ENCODE measurements at regions not wholly inside any gene's neighbourhood (a gene's known extent, or its start where the extent isn't known, plus 50 kb on each side); places are given as distances from the start of the nearest gene placed in this dataset.
"Not testable (repeated sequence)": the region's sequence is repeated elsewhere in the genome, so short reads cannot be mapped to it uniquely, and the experiment has no call there.

DNA sequence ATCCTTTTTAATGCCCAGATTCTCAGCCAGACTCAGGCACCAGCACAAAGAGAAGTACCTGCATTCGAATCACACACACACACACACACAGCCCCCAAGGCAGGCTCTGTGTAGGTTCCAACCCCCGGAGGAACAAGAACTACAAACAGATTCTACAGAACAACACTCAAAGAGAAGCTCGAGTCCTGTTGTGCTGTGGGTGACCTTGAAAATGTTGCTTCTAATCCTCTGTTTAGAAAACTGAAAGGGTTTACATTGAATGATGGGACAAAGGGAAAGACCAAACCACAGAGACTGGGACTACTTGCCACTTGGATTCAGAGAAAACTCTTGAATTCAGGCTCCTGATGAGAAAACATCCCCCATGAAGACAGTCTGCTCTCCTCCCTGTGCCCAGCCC lies 568.8 kb upstream of the C16orf82 start:
- DNase-seq (ENCODE audit: low read depth, low spot score): no peak

DNA sequence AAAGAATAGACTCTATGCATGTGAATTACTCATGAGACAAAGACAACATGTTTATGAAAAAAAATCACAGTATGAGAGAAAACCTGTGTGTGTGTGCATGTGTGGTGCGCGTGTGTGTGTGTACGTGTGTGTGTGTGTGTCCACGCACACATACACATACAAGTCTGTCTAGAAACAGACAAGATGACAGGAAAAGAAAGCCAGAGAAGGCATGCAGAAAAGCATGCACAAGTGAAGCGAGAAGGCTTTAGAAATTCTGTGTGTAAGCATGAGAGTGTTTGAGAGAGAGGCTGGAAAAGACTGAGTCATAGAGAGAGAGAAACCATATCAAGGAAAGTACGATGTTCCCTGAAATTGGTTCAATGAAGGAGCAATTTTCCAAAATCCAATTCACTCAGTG lies 566.4 kb upstream of the C16orf82 start:
- DNase-seq (ENCODE audit: low read depth, low spot score): no peak

DNA sequence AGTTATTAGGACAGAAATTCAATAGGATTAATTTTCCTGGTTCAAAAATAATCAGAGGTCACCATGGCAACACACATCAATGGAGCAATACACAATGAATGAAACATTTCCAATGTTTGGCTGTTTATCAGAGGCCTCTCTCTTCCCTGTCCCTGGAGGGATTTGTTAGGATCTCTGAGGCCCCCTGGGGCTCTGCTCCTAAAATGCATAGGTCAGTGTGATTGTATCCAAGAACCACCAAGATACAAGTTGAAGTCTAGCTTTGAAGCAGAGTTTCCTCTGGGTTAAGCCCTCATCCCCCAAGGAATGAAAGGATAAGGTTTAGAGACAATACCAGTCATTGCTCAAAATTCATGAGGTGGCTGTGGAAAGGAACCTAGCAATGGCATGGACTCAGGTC lies 561.2 kb upstream of the C16orf82 start:
- no peak for DNase-seq (ENCODE audit: low read depth, low spot score)

DNA sequence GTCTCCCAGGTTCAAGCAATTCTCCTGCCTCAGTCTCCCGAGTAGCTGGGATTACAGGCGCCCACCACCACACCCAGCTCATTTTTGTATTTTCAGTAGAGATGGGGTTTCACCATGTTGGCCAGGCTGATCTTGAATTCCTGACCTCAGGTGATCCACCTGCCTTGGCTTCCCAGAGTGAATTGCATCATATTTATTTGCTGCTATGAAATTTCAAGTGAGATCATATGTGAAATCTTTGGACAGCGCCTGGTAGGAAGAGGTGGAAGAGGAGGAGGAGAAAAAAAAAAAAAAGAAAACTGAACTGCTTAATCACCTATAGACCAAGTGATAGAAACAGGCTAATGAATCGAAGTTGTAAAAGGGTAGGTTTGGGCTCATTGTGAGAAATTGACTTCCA lies 557.8 kb upstream of the C16orf82 start:
- not testable (repeated sequence) for DNase-seq (ENCODE audit: low read depth, low spot score)

DNA sequence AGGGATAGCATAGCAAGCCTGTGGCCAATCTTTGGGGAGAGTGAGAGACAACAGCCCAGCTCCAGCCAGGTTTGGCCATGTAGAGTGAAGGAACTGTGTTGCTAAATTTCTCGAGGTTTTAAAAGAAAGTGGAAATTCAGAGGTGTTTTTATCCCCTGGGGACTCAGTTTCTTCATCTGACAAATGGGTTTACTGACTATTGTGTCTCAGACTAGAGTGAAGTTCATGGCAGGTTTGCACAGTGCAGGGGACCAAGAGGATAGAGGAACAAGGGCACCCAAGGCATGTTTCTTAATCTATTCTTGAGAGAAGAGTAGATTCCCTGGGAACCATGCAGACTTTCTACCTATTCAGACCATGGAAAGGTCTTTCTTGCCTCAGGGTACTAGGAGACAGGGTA lies 555.8 kb upstream of the C16orf82 start:
- DNase-seq (ENCODE audit: low read depth, low spot score): no peak

DNA sequence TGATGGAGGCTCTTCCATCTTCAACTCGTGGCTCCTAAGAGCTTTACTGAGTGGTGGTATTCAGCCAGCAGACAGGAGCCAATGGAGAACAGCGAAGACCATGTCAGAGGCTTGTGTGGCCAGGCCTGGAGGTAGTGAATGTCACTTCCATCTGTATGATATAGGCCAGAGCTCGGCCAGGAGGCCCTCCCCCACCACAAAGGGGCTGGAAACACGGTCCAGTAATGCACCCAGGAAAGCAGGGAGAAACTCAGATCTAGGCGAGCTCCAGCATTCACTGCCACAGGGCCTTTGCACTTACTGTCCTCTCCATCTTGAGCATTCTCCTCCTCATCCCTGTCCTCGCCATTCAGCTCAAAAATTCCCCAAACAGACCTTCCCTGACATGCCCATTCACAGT lies 555.3 kb upstream of the C16orf82 start:
- no peak for DNase-seq (ENCODE audit: low read depth, low spot score)

DNA sequence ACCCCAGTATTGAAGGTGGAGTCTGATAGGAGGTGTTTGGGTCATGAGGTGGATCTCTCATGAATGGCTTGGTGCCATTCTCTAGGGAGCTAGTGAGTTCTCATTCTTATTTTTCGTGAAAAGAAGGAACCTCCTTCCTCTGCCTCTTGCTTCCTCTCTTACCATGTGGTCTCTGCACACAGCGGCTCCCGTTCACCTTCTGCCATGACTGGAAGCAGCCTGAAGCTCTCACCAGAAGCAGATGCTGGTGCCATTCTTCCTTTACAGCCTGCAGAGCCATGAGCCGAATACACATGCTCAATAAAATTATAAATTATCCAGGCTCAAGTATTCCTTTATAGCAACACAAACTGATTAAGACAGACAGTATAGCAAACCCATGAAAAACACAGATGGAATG lies 545.1 kb upstream of the C16orf82 start:
- DNase-seq (ENCODE audit: low read depth, low spot score): no peak

DNA sequence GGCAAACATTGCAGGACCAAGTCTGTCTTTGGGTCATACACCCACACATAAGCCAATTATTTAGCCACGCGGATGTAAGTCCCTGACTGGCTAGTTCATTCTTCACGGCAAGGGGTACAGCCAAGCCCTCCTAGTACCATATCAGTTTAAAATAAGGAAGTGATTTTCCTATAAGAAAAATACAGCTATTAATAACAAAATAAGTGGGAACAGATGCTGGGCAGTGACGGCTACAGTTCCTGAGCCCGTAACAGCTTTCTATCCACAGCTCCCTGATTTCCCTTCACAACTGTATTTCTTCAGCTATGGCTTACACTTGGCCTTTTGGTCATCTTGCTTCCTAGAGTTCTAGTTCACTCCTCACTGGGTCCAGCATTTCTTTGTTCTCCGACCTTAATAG lies 542.4 kb upstream of the C16orf82 start:
- no peak for DNase-seq (ENCODE audit: low read depth, low spot score)

DNA sequence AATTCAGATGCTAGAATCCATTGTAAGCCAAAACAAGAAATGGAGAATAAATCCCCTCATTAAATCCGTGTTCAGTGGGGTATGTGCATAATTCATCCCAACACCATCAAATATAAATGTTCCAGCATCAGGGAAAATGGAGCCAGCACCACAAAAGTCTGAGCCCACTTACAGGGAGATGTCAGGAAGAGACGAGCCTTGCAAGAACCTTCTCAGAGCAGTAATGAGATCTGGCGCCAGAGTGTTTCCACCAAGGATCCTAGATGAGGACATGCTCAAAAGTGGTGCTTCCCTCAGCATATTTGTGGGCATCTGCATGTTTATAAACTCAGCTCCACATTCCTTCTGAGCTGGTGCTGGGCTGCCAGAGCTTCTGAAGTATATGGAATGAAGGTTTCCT lies 541.9 kb upstream of the C16orf82 start:
- DNase-seq (ENCODE audit: low read depth, low spot score): no peak

DNA sequence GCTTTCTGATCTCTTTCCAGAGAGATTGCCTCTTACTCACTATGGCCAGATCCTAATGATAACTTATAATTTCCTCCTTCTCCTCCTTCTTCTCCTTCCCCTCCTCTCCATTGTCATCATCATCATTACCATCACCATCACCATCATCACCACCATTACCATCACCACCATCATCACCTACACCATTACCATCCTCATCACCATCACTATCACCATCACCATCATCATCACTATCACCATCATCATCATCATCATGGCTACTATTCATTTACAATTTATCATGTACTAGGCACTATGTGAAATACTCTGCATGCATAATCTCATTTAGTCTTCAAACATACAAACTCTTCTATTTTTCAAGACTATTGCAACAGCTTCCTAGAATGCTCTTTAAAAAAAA lies 540.9 kb upstream of the C16orf82 start:
- DNase-seq (ENCODE audit: low read depth, low spot score): no peak

DNA sequence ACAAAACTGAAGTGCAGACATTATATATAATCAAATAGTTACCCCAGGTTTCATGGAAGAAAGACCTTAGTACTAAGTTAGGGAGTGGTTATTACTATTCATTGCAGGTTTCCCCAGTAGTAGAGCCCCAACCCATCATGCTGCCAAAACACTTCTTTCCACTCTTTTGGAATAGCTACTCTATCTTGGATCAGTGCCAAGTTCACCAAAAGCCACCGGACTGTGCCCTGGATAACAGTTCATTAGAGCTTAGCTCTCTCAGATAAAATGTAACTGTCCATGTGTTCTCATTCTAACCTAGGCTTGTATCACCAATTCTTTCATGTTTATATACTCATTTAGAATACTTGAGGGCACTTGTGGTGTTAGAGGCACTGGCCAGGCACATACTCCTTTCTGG lies 540.1 kb upstream of the C16orf82 start:
- no peak for DNase-seq (ENCODE audit: low read depth, low spot score)

DNA sequence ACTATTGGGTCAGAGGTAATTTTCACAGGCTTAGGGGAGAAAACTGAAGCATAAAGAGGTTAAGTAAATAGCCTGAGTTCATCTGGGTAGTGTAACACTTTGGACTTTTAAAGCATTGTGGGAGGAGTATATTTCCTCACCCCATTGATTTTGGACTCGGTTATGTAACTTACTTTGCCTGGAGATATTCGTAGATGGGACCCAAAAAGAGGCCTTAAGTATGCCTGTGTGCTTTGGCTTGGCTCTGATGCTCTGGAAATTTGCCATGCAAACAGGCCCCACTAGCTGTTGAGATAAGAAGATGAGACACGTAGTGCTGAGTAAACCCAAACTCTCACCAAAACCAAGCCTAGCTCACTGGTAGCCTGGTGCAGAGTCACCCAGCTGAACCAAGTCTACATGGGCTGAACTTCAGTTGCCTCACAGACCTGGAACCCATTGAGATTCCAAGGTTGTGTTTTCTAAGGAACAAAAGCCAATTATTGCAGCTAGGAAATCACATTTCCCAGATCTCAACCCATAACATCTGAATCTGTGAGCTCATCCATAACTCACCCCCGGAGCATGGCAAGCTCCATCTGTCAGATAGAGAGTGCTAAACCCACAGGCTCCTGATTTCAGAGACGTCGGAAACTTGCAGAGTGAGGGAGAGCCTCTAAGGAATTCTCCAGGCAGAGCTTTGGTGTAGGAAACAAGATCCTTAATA lies 536.0 kb upstream of the C16orf82 start:
- no peak for DNase-seq (ENCODE audit: low read depth, low spot score)

DNA sequence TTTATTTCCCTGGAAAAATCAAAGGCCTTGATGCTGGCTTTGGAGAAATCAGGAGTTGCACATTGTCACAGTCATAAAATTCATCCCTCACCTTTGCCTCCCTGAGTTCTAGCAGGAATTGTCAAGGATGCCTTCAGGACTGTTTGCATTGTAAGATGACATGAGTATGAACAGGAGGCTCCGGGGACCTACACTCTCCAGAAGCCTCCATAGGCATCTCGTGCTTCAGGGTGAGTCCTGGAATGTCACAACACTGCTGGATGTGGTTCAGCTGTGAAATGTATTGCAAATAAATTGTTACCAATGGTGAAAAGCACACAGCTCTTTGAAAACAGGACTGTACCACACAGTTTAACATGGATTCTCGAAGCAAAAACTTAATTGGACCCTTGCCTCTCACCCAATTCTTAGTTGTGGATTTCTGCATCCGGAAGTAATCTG lies 535.4 kb upstream of the C16orf82 start:
- DNase-seq (ENCODE audit: low read depth, low spot score): no peak

DNA sequence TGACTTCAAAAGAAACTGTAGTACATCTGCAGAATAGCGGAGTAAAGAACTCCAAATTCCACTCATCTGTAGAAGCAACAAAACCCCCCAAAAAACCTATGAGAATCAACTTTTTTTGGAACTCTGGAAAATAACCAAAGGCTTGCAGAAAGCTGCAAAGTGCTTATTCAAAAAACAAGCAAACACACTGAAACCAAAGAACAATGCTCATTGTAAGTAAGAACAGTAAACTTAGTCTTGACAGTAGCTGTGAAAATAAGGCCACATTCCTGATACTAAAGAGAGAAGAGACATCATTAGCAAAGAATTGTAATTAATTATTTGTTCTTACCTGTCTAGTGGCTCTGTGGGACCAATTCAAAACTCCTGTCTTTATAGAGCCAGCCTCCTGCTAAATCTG lies 534.3 kb upstream of the C16orf82 start:
- DNase-seq (ENCODE audit: low read depth, low spot score): no peak

DNA sequence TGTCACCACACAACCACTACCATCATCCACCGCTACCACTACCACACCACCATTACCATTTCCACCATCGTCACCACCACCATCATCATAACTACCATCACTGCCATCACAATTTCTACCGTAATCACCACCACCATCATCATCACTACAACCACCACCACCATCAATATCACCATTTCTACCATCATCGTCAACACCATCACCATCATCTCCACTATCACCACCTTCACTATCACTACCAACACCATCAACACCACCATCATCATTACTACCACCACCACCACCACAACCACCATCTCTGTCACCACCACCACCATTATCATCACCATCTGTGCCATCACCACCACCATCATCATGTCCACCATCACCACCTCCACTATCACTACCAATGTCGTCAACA lies 524.5 kb upstream of the C16orf82 start:
- DNase-seq (ENCODE audit: low read depth, low spot score): no peak

DNA sequence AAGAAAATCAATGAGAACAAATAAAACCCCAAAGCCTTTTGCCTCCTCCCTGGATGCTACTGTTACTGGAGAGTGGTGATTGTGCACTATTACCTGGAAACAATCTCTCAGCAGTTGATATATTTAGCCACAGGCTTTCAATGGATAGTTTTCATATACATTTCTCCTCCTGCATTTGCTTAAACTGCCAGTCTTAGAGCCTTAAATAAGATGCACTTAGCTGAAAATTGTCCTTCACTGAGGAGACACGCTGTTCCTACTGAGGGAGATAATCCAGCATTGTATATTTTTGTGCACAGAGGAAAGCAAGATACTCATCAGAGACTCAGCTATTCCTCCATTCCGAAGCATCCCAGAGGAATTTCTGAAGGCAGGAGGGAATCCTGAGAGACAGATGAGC lies 520.2 kb upstream of the C16orf82 start:
- DNase-seq (ENCODE audit: low read depth, low spot score): no peak

DNA sequence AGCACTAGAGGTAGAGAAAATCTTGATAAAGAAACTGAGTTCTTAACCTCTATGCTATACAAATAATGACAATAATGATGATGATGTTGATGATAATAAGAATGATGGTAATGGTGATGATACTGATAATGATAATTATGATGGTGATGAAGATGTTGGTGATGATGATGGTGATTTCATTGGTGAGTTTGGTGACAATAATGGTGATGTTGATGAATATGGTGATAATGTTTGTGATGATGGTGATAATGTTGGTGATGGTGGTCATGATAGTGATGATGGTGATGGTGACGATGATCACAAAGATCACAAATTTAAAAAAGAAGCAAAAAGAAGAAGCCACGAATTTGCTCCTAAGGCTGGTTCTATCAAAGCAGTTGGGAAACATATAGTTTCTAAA lies 519.0 kb upstream of the C16orf82 start:
- DNase-seq (ENCODE audit: low read depth, low spot score): no peak

DNA sequence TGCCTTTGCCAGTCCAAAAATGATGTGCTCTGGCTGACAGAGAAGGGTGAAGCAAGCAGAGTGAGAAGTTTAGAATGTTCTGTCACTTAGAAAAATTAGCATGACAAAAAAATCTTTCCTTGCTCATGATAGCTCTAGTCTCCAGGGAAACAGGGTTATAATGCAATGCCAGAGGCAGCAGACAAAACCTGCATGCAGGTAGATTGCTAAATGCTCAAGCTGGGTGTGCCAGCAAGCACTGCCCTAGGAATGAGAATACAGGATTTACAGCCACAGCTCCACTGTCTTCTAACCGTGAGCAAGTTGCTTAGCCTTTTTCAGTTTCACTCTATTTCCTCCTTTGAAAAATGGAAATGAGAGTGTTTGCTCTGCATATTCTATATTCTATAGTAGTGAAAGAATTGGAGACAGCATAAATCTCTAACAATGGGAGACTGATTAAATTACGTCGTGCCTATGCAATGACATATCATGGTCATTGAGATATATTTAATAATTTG lies 516.6 kb upstream of the C16orf82 start:
- DNase-seq (ENCODE audit: low read depth, low spot score): no peak

DNA sequence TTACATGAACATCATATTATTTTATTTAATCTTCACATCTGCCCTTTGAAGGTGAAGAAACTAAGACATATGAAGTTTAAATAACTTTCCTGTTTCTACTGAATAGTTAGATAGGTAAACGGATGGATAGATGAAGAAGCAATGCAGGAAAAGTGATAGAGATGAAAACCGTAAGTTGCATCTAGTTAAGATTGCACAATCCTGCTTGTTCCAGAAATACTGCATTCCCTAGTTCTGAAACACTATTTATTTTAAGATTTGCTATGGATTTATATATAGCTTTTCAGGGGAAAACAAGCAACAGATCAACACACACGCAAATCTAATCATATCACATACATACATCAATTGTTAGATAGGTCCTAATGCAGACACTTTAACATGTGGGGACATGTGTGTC lies 512.7 kb upstream of the C16orf82 start:
- DNase-seq (ENCODE audit: low read depth, low spot score): no peak

DNA sequence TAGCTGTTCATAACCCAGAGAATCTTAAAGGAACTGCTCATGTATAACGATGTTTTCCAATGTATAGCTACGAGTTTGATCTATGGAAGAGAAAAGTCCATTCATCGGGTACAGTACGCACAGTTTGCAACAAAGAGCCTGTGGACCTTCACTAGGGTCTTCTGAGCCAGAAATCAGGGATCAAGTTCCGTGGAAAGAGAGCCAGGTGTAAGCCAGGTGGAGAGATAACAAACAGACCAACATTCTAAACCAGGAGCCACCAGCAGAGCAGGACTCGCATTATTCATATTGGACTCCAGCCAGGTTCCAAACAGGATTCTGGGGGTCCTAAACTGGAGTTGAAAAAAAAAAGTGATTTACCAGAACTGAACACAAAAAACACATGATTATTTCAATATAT lies 505.4 kb upstream of the C16orf82 start:
- DNase-seq (ENCODE audit: low read depth, low spot score): no peak

DNA sequence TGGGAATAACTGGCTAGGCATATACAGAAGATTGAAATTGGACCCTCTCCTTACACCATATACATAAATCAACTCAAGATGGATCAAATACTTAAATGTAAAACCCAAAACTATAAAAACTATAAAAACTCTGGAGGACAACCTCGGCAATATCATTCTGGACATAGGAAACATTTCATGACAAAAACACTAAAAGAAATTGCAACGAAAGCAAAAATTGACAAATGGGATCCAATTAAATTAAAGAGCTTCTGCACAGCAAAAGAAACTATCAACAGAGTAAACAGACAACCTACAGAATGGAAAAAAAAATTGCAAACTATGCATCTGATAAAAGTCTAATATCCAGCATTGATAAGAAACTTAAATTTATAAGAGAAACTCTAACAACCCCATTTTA lies 503.7 kb upstream of the C16orf82 start:
- no peak for DNase-seq (ENCODE audit: low read depth, low spot score)

DNA sequence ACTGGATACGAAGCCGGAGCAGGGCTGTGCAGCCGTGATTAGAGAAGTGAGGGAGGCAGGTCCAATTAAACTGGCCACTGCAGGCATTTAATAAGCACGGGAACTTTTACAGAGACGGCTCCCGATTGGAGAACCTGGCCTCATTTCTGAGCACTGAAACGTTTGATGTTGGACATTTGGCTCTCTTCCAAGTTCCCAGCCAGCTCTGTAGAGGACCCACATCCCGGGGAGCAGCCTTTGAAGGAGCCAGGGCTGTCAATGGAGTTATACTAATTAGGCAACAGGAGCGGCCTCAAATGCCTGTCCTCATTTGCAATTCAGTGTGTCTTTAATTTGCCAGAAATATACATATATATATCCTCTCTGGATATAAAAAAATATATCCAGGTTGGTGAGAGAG lies 499.4 kb upstream of the C16orf82 start:
- no peak for DNase-seq (ENCODE audit: low read depth, low spot score)

DNA sequence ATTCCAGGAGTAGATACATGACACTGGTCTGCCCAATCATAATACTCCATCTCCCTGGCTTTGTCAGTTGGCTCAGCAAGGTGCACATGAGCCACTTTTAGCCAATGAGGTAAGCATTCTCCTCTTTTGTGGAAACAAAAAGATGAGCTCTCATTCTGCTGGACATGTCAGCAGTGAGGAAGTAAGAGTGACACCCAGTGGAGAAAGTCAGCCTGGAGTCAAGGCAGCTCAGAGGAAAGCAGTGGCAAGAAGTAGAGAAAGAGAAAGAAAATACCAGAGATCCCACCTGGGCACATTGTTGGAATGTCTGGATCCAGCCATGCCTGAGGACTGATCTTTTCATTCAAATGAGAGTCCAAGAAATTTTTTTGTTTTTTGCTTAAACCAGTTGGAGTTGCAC lies 496.9 kb upstream of the C16orf82 start:
- no peak for DNase-seq (ENCODE audit: low read depth, low spot score)

DNA sequence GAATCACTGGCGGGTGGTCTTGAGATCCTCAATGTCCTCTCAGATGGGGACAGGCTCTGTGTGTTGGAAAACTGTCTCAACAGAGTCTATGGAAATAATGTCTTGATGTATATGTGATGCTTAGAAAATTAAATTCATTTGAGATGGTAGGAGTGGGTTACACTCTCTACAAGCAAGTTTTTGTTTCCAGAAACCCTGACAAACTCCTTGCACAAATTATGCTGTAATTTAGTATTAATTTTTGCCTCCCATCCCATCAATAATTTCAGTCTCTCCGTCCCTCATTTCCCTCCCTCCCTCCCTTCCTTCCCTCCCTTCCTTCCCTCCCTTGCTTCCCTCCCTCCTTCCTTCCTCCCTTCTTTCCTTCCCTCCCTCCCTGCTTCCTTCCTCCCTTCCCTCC lies 488.0 kb upstream of the C16orf82 start:
- DNase-seq (ENCODE audit: low read depth, low spot score): no peak
